IMR-90 (cell line): ENCODE measurements at regions not wholly inside any gene's neighbourhood (a gene's known extent, or its start where the extent isn't known, plus 50 kb on each side); places are given as distances from the start of the nearest gene placed in this dataset.

ENCODE experiments used
- ATAC-seq: fragments of 200-7000 bp; cut with Tn5 transposase; 2 replicates; pipeline ENCODE4 v1.9.1; 2020; ENCODE audit warnings: low read depth, mild to moderate bottlenecking, moderate library complexity
- BruUV-seq: library from RNA; stranded (reverse); fragments of 400-500 nt; replicated peaks from 2 replicates; lab custom pipeline; 2021; lab: Mats Ljungman, UMichigan
- CTCF ChIA-PET: fragments of 300-600 bp; formaldehyde crosslinking; extraction: SDS; loops from one replicate; lab custom pipeline; 2021; ENCODE audit warnings: antibody characterized with exemption; lab: Yijun Ruan, JAX
- POLR2A ChIA-PET: fragments of 300-600 bp; sonication (Branson Sonifier 250); formaldehyde crosslinking; loops from one replicate; lab custom pipeline; 2022; ENCODE audit warnings: antibody characterized with exemption; ENCODE audit not compliant: unreplicated experiment; lab: Charles Lee
- DNase-seq: peaks from one replicate; pipeline ENCODE4 v3.0.0; 2013
- H2AFZ ChIP-seq: replicated peaks from 2 replicates; pipeline ENCODE3; 2013; ENCODE audit warnings: low read length, mild to moderate bottlenecking; ENCODE audit not compliant: poor library complexity
- H2AK5ac ChIP-seq: 2 replicates; pipeline ENCODE4 v1.6.1; 2013; ENCODE audit warnings: low read depth, low read length, inconsistent platforms
- H2AK9ac ChIP-seq: replicated peaks from 2 replicates; pipeline ENCODE3; 2013; ENCODE audit warnings: mild to moderate bottlenecking, low read depth, low read length, moderate library complexity; ENCODE audit not compliant: poor library complexity
- H2BK120ac ChIP-seq: 2 replicates; pipeline ENCODE4 v1.6.1; 2013; ENCODE audit warnings: low read depth, low read length, inconsistent platforms
- H2BK15ac ChIP-seq: 3 replicates; pipeline ENCODE4 v1.6.1; 2013; ENCODE audit warnings: low read depth, low read length, inconsistent platforms
- H2BK20ac ChIP-seq: 2 replicates; pipeline ENCODE4 v1.6.1; 2013; ENCODE audit warnings: low read depth, mild to moderate bottlenecking, inconsistent platforms, low read length, moderate library complexity
- H2BK5ac ChIP-seq: 2 replicates; pipeline ENCODE4 v1.6.1; 2013; ENCODE audit warnings: mild to moderate bottlenecking, low read depth, low read length, inconsistent platforms; ENCODE audit not compliant: poor library complexity, severe bottlenecking
- H3K14ac ChIP-seq: replicated peaks from 2 replicates; pipeline ENCODE4 v1.6.1; 2013; ENCODE audit warnings: low read depth, low read length, inconsistent platforms
- H3K18ac ChIP-seq: 2 replicates; pipeline ENCODE4 v1.6.1; 2013; ENCODE audit warnings: low read depth, low read length, control low read depth
- H3K23ac ChIP-seq: 2 replicates; pipeline ENCODE4 v1.6.1; 2013; ENCODE audit warnings: low read depth, low read length, inconsistent platforms
- H3K27ac ChIP-seq: 2 replicates; pipeline ENCODE4 v1.5.1; 2013; ENCODE audit warnings: mild to moderate bottlenecking, control low read depth, low read length; ENCODE audit not compliant: insufficient read depth
- H3K27me3 ChIP-seq: 2 replicates; pipeline ENCODE4 v1.6.1; 2013; ENCODE audit warnings: low read length; ENCODE audit not compliant: control insufficient read depth, insufficient read depth
- H3K36me3 ChIP-seq: 2 replicates; pipeline ENCODE4 v1.6.1; 2013; ENCODE audit warnings: low read length, mixed read lengths; ENCODE audit not compliant: control insufficient read depth, insufficient read depth
- H3K4ac ChIP-seq: 2 replicates; pipeline ENCODE4 v1.6.1; 2013; ENCODE audit warnings: low read depth, low read length, inconsistent platforms
- H3K4me1 ChIP-seq: 2 replicates; pipeline ENCODE4 v1.6.1; 2013; ENCODE audit warnings: low read length, mixed read lengths; ENCODE audit not compliant: control insufficient read depth, insufficient read depth
- H3K4me2 ChIP-seq: 2 replicates; pipeline ENCODE4 v1.6.1; 2013; ENCODE audit warnings: low read depth, mild to moderate bottlenecking, control low read depth, low read length, moderate library complexity
- H3K4me3 ChIP-seq: 2 replicates; pipeline ENCODE4 v1.5.1; 2013; ENCODE audit warnings: low read depth, mild to moderate bottlenecking, control low read depth, low read length, moderate library complexity; ENCODE audit not compliant: insufficient read depth
- H3K56ac ChIP-seq: 2 replicates; pipeline ENCODE4 v1.6.1; 2013; ENCODE audit warnings: low read length, inconsistent platforms; ENCODE audit not compliant: insufficient read depth; ENCODE audit errors: extremely low read depth
- H3K79me1 ChIP-seq, 2 experiments: 2 replicates each; pipeline ENCODE4 v1.6.1; 2013; ENCODE audit warnings: low read length in 2 of 2, inconsistent platforms in 1 of 2, low read depth in 1 of 2
- H3K9ac ChIP-seq: 2 replicates; pipeline ENCODE4 v1.6.1; 2013; ENCODE audit warnings: low read depth, low read length, control low read depth
- H3K9me1 ChIP-seq: 2 replicates; pipeline ENCODE4 v1.6.1; 2013; ENCODE audit warnings: low read length, inconsistent platforms; ENCODE audit not compliant: insufficient read depth
- H3K9me3 ChIP-seq: 2 replicates; pipeline ENCODE4 v1.6.1; 2013; ENCODE audit warnings: low read length; ENCODE audit not compliant: control insufficient read depth, insufficient read depth
- H4K20me1 ChIP-seq: 2 replicates; pipeline ENCODE4 v1.6.1; 2013; ENCODE audit warnings: low read length, inconsistent platforms; ENCODE audit not compliant: insufficient read depth
- H4K5ac ChIP-seq: 2 replicates; pipeline ENCODE4 v1.6.1; 2013; ENCODE audit warnings: mild to moderate bottlenecking, low read depth, low read length, control low read depth
- H4K8ac ChIP-seq, 2 experiments: 2 replicates each; pipeline ENCODE4 v1.6.1; 2013; ENCODE audit warnings: low read depth in 2 of 2, low read length in 2 of 2, control low read depth in 1 of 2, inconsistent platforms in 1 of 2
- H4K91ac ChIP-seq: 2 replicates; pipeline ENCODE4 v1.6.1; 2013; ENCODE audit warnings: low read depth, low read length, inconsistent platforms; ENCODE audit not compliant: insufficient read depth
- BHLHE40 ChIP-seq: fragments of 150-350 bp; IDR thresholded peaks from 2 replicates; pipeline ENCODE4 v1.6.1; 2016; ENCODE audit warnings: mild to moderate bottlenecking, low read depth, low read length
- CEBPB ChIP-seq: IDR thresholded peaks from 2 replicates; pipeline ENCODE4 v1.6.1; 2012; ENCODE audit warnings: low read depth, low read length, improper control_type of control experiment
- CHD1 ChIP-seq: IDR thresholded peaks from 2 replicates; pipeline ENCODE4 v1.6.1; 2012; ENCODE audit warnings: low read depth, low read length, improper control_type of control experiment
- CTCF ChIP-seq: conservative IDR thresholded peaks from 2 replicates; pipeline ENCODE4 v1.5.1; 2012; ENCODE audit warnings: mild to moderate bottlenecking, low read depth, low read length, improper control_type of control experiment
- ELK1 ChIP-seq: fragments of 150-350 bp; IDR thresholded peaks from 2 replicates; pipeline ENCODE4 v1.6.1; 2016; ENCODE audit warnings: low read depth, mild to moderate bottlenecking, low read length, moderate library complexity, borderline replicate concordance
- FOS ChIP-seq: fragments of 150-350 bp; IDR thresholded peaks from 2 replicates; pipeline ENCODE4 v1.6.1; 2016; ENCODE audit warnings: low read depth, low read length
- MAFK ChIP-seq: IDR thresholded peaks from 2 replicates; pipeline ENCODE4 v1.6.1; 2012; ENCODE audit warnings: low read depth, low read length, improper control_type of control experiment
- MAZ ChIP-seq: IDR thresholded peaks from 2 replicates; pipeline ENCODE4 v1.6.1; 2012; ENCODE audit warnings: low read depth, mild to moderate bottlenecking, low read length, improper control_type of control experiment, moderate library complexity, borderline replicate concordance
- MXI1 ChIP-seq: IDR thresholded peaks from 2 replicates; pipeline ENCODE4 v1.6.1; 2012; ENCODE audit warnings: low read depth, mild to moderate bottlenecking, low read length, moderate library complexity, borderline replicate concordance
- NFE2L2 ChIP-seq: fragments of 150-350 bp; IDR thresholded peaks from 2 replicates; pipeline ENCODE4 v1.6.1; 2016; ENCODE audit warnings: low read depth, mild to moderate bottlenecking, low read length
- POLR2A ChIP-seq: IDR thresholded peaks from 2 replicates; pipeline ENCODE4 v1.6.1; 2012; ENCODE audit warnings: mild to moderate bottlenecking, low read depth, low read length
- RAD21 ChIP-seq: IDR thresholded peaks from 2 replicates; pipeline ENCODE4 v1.6.1; 2012; ENCODE audit warnings: low read length, improper control_type of control experiment
- RCOR1 ChIP-seq: IDR thresholded peaks from 2 replicates; pipeline ENCODE4 v1.6.1; 2012; ENCODE audit warnings: mild to moderate bottlenecking, low read length, improper control_type of control experiment; ENCODE audit not compliant: insufficient replicate concordance
- RFX5 ChIP-seq: IDR thresholded peaks from 2 replicates; pipeline ENCODE4 v1.8.0; 2012; ENCODE audit warnings: low read depth, mild to moderate bottlenecking, low read length, moderate library complexity
- SMC3 ChIP-seq: fragments of 150-350 bp; IDR thresholded peaks from 2 replicates; pipeline ENCODE4 v1.6.1; 2016; ENCODE audit warnings: low read depth, mild to moderate bottlenecking, antibody characterized with exemption, low read length, moderate library complexity
- USF2 ChIP-seq: fragments of 150-350 bp; IDR thresholded peaks from 2 replicates; pipeline ENCODE4 v1.6.1; 2017; ENCODE audit warnings: mild to moderate bottlenecking, antibody characterized with exemption, low read length, low read depth
- WGBS, 2 experiments: methylation state at CpG; one replicate each; pipeline versions ENCODE4 v1.1.5 to v1.1.7; 2013; ENCODE audit warnings: missing lambda C conversion rate in 2 of 2; ENCODE audit not compliant: insufficient read length in 1 of 2; ENCODE audit errors: extremely low coverage in 2 of 2; 5-methylcytosine and 5-hydroxymethylcytosine counted together
- dilution Hi-C: fragments of 300-500 bp; cut with HindIII; formaldehyde crosslinking; loops from one replicate; pipeline ENCODE4 v1.14.3; 2018; ENCODE audit warnings: low sequenced_read_pairs; ENCODE audit not compliant: unreplicated experiment
- in situ Hi-C: fragments of 300-500 bp; cut with MboI; formaldehyde crosslinking; loops from 3 replicates; pipeline ENCODE4 v1.14.3; 2019; ENCODE audit warnings: low sequenced_read_pairs, inconsistent platforms, mixed read lengths
- intact Hi-C: fragments of 100-400 bp; cut with micrococcal nuclease; formaldehyde crosslinking; loops from 2 replicates; pipeline ENCODE4 v1.10.0; 2022

GRCh38 chr15:38859574-38859973, 295.0 kb upstream of the RASGRP1 start:
- Histone ChIP-seq H2AFZ (no peak overlapping the region), H2AK5ac (no peak overlapping the region), H3K79me1 (no peaks in the 10 kb centered on the region), H2BK15ac (no peak overlapping the region), H3K18ac (no peak overlapping the region), H3K4me1 (peaks cover 9% of the 10 kb centered on the region), H2BK20ac (no peak overlapping the region), H3K4me2 (no peak overlapping the region), H3K56ac (no peak overlapping the region), H4K8ac (no peak overlapping the region), H3K27me3 (no peaks in the 10 kb centered on the region), H3K9me1 (peaks cover 6% of the 10 kb centered on the region), H3K4ac (no peak overlapping the region), H3K9ac (no peak overlapping the region), H3K14ac (no peak overlapping the region), H4K91ac (no peak overlapping the region), H4K20me1 (no peaks in the 10 kb centered on the region), H2BK5ac (no peak overlapping the region), H4K5ac (no peak overlapping the region), H2AK9ac (no peak overlapping the region), H3K36me3 (no peaks in the 10 kb centered on the region), H2BK120ac (no peak overlapping the region), H3K4me3 (no peak overlapping the region), H3K9me3 (no peaks in the 10 kb centered on the region), H3K23ac (no peak overlapping the region), H3K27ac (no peak overlapping the region)
- POLR2A ChIA-PET, result no interaction called here
- BruUV-seq, result no TSS peak
- in situ Hi-C loops (no loop called here), dilution Hi-C loops (no loop called here), intact Hi-C loops (no loop called here)
- TF ChIP-seq BHLHE40 (no peak), CEBPB (no peak), POLR2A (no peak), NFE2L2 (no peak), CHD1 (no peak), ELK1 (no peak), RCOR1 (no peak), RAD21 (no peak), MAZ (no peak), CTCF (no peak), MAFK (no peak), MXI1 (no peak), SMC3 (no peak), USF2 (no peak), RFX5 (no peak), FOS (no peak)
- no CpG with 5 or more reads among the region's 2 CpGs for WGBS, 2 experiments
- CTCF ChIA-PET, result no interaction called here
- no peak for ATAC-seq
- DNase-seq, result no peak
